ENCODE measurements at regions not wholly inside any gene's neighbourhood (a gene's known extent, or its start where the extent isn't known, plus 50 kb on each side); places are given as distances from the start of the nearest gene placed in this dataset.
A peak's percentile ranks its signal among the peaks of the same experiment; 100 is the strongest.
"Not testable (repeated sequence)": the region's sequence is repeated elsewhere in the genome, so short reads cannot be mapped to it uniquely, and the experiment has no call there.

GRCh38 chr14:89521988-89522387, 105.0 kb upstream of the FOXN3 start:
- DNase-seq: no peak

DNA sequence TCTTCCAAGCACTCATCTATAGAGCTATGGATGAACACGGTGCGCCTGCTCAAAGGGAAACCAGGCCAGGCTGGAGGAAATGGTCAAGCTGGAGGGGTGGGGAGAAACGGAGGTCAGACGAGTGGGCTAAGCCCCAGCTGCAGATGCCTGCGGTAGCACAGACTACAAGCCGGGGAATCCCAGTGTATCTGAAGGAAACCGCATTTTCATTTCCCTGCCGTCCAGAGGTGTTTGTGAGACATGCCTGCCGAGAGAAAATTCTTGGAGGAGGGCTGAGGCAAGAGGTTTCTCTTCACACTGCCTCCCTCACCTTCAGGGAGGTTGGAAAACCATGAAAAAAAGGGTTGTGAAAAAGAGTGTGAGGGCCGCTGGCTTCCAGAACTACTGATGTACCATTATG, 102.0 kb upstream of the FOXN3 start:
- DNase-seq: no peak

- DNase-seq: no peak
These were observed 99.1 kb upstream of the FOXN3 start for GRCh38 chr14:89516173-89516572.

DNA sequence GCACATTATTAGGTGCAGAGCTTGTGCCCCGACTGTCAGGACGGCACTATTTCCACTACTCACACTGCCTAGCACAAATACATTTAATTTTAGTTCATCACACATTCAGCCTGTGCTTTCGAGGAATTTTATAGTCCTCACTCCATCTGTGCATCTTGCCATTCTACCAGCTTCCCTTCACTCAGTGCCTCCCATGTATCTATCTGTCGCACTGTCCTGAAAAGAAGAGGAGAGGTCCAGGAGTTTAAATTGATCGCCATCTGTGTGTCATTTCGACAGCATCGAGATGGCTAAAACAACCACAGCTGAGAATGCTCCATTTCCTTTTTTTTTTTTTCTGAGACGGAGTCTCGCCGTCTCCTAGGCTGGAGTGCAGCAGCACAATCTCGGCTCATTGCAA, 97.6 kb upstream of the FOXN3 start:
- DNase-seq: no peak

GRCh38 chr14:89509891-89510290, 92.9 kb upstream of the FOXN3 start:
- no peak for DNase-seq

- DNase-seq: no peak
These were observed 91.8 kb upstream of the FOXN3 start for GRCh38 chr14:89508863-89509262.

DNA sequence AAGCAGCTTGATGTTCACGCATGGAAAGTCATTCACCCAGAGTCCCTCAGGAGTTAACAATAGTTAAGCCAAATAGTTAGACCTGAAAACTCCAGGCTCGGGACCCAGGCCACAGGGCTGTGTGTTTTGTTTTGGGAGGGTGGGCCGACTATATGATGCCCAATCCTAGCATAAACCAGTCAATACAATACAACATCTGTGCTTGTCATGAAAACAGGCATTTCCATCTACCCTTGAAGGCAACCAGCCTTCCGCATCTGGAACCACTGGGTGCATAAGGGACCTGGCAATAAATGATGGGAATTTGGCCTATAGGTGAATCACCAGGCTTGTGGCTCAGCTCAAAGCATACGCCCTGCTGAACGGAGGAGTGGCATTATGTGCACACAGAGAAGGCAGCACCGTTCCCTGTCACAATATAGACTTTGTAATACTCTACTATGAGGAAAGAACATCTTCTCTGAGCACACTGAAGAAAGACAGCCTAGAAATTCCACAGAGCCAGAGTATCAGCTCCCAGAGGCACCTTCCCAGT, 91.0 kb upstream of the FOXN3 start:
- no peak for DNase-seq

DNA sequence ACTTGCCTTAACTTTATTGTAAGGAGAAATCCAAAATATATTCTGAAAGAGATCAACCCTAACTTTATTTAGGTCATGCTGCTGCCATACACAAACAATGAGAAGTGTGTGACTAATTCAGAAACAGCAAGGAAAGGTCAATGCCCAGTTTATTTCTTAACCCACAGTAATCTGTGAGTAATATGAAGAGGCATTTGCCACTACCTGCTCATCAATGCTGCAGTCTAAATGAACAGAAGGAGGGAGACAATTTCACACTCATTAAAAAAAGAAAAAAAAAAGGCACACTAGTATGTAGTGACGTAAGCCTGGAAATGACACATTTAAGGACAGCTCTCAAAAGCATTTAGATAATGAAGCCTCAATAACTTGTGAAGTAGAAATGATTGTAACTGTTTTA, 90.5 kb upstream of the FOXN3 start:
- no peak for DNase-seq

GRCh38 chr14:89506891-89507452, 89.9 kb upstream of the FOXN3 start:
- DNase-seq: not testable (repeated sequence)

DNA sequence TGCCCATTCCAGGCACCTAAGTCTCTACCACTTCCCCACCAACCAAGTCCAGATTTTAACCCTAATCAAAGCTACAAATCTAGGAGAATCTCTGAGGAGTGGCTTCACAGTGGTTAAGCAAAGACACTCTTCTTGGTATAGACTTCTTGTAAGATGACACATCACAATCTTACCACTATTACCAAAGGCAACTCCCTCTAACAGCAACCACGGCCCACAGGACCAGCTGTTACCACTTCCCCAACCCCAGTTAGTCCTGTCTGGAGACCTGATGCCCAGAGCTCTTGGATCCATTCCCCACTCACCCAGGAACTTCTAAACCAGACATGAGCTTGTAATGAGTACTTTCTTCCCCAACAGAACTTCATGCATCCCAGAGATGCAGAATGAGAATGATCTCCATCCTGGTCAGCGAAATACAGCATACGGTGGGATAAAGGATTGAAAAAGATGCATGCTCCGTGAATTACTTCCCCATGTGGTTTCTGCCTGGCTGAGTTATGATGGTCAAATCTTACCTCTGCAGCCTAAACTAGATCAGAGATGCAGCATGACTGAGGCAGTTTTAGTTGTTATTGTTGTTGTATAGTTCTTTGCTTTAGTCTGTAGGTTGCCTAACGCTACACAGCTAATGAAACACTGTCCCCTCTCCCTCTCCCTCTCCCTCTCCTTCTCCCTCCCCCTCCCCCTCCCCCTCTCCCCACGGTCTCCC, 87.7 kb upstream of the FOXN3 start:
- no peak for DNase-seq

GRCh38 chr14:89504091-89504490, 87.1 kb upstream of the FOXN3 start:
- DNase-seq: no peak

DNA sequence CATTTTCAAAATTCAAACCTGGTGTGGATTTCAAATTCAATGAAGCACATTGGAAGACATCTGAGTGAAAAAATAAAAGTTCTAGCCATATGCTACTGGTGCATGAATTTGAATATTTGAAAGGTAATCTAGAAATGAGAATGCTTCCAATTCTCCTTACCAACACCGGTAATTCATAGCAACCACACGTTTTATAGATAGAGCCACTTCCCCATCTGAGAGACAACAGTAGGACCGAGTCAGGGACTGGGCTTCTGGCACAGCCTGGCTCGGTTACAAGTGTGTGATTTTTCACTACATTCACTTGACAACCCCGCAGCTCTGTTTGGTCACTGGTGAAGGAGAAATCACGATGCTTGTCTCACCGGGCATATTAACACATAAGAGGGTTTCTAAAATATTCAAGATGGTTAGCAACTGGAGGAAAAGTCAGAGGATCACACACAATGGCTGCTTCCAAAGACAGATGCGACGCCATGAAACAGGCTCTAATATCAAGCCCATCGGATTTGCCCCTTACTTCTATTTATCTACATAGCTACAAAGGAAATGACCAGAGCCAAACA, 86.5 kb upstream of the FOXN3 start:
- no peak for DNase-seq

DNA sequence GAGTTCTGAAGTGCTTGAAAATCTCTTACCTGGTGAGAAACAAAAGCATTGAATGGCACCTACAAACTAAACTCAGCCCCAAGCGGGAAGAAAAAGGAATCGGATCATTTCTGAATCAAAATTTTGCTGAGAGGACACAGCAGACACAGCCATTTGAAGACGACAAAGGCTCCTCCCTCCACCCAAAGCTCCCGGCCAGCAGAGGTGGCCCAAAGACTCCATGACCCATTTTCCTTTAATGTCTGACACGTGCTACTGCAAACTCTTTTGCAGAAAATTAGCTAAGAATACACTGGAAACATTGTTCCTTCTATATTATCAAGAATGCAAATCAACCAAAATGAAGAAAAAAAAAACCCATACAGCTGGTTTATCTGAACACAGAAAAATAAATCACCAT, 85.9 kb upstream of the FOXN3 start:
- DNase-seq: no peak

- no peak for DNase-seq
These were observed 84.3 kb upstream of the FOXN3 start for GRCh38 chr14:89501381-89501780.

- no peak for DNase-seq
These were observed 83.3 kb upstream of the FOXN3 start for GRCh38 chr14:89500303-89500702.

DNA sequence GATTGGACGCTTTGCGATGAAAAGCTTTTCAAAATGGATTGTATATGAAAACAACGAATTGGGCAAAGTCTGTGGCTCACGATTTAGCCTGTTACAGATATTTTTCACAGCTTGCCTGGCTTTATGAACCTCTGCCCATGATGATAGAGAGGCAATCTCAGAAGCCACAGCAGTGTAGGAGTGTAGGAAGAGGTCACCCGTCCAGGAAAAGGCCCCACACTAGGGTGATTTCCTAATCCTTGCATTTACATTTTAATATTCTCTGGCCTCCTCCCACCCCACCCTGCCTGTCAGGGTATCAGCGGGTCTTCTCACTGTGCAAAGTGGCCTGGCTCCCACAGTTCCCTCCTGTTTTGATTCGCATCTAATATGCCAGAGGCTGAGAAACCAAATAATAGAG, 81.8 kb upstream of the FOXN3 start:
- no peak for DNase-seq

- no peak for DNase-seq
These were observed 78.7 kb upstream of the FOXN3 start for GRCh38 chr14:89495718-89496117.

- DNase-seq: peak; percentile 7
These were observed 77.0 kb upstream of the FOXN3 start for GRCh38 chr14:89493877-89494634.

- no peak for DNase-seq
These were observed 76.4 kb upstream of the FOXN3 start for GRCh38 chr14:89493406-89493805.

DNA sequence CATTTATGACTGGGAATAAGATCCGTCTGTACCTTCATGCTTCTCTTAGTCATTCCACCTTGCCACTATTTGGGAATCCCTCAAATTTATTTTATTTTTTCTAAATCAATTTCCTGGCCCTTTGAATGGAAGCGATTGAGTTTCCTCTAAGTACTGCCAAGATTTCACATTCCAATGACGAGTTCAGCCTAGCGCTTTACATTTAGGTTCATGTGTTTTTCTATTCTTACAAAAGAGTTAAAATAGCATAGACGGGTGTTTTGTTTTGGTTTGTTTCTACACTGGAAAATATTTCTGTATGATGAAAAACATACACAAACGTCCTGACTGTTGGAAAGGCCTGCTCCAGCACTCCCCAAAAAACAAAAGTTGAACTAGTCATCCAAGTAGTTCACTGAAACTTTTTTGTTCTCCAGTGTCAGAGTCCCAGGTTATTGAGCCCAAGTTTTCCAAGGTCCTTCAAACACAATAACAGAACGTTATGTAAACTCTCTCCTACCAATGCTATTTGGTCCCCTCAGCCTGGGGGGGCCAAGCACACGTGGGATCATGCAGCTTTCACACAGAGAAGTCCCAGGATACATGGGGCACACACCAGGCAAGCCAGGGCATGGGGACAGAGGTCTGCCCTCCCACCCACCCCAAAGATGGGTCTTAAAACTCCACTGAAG, 74.8 kb upstream of the FOXN3 start:
- DNase-seq: no peak

GRCh38 chr14:89490466-89490865, 73.4 kb upstream of the FOXN3 start:
- no peak for DNase-seq

GRCh38 chr14:89489761-89490437, 72.9 kb upstream of the FOXN3 start:
- DNase-seq: no peak

- no peak for DNase-seq
These were observed 69.9 kb upstream of the FOXN3 start for GRCh38 chr14:89486961-89487360.

Measured in COR-L47 (cell line).